Tibial nerve (tissue), 4 donors: ENCODE measurements at regions not wholly inside any gene's neighbourhood (a gene's known extent, or its start where the extent isn't known, plus 50 kb on each side); places are given as distances from the start of the nearest gene placed in this dataset.

Source experiments
- DNase-seq, 2 donors: peaks; one replicate each; pipeline ENCODE4 v3.0.0-alpha.2; 2019; ENCODE audit warnings: low spot score in 2 of 2
- H3K27ac ChIP-seq, 4 donors: fragments of 200-600 bp; sonication (generic) in 3 of 4; one replicate each; pipeline ENCODE4 v1.5.1; 2017 to 2019; ENCODE audit warnings: mild to moderate bottlenecking in 1 of 4
- H3K27me3 ChIP-seq, 2 donors: fragments of 200-600 bp; sonication (generic) in 1 of 2; one replicate each; pipeline versions ENCODE4 v1.5.1 to v1.6.0; 2017 to 2019
- H3K36me3 ChIP-seq, 3 donors: fragments of 200-600 bp; sonication (generic); one replicate each; pipeline ENCODE4 v1.5.1; 2018 to 2019
- H3K4me1 ChIP-seq, 4 donors: fragments of 200-600 bp; sonication (generic) in 3 of 4; one replicate each; pipeline ENCODE4 v1.5.1; 2017 to 2019
- H3K4me3 ChIP-seq, 4 donors: fragments of 200-600 bp; sonication (generic) in 3 of 4; one replicate each; pipeline ENCODE4 v1.5.1; 2017 to 2019; ENCODE audit warnings: mild to moderate bottlenecking in 1 of 4, moderate library complexity in 1 of 4
- H3K9me3 ChIP-seq, 4 donors: fragments of 200-600 bp; sonication (generic) in 3 of 4; one replicate each; pipeline ENCODE4 v1.5.1; 2017 to 2019
- CTCF ChIP-seq, 5 experiments: fragments of 200-600 bp in 3 of 5; fragments of 450-650 bp in 2 of 5; sonication (generic) in 3 of 5; IDR thresholded peaks; one replicate each; pipeline ENCODE4 v1.5.1; 2016 to 2019; ENCODE audit warnings: antibody characterized with exemption in 5 of 5, mild to moderate bottlenecking in 3 of 5, moderate library complexity in 2 of 5
- EP300 ChIP-seq, 2 donors: sonication (generic); formaldehyde crosslinking; IDR thresholded peaks; one replicate each; pipeline ENCODE4 v1.6.1; 2017; ENCODE audit warnings: antibody characterized with exemption in 2 of 2, mild to moderate bottlenecking in 1 of 2
- POLR2A ChIP-seq, 2 donors: fragments of 450-650 bp; IDR thresholded peaks; one replicate each; pipeline ENCODE4 v1.6.1; 2017; ENCODE audit warnings: antibody characterized with exemption in 2 of 2, mild to moderate bottlenecking in 2 of 2, moderate library complexity in 2 of 2
- WGBS, 2 donors: methylation state at CpG; one replicate each; pipeline ENCODE4 v1.1.5; 2018; 5-methylcytosine and 5-hydroxymethylcytosine counted together

GRCh38 chr1:239676522-239677273, 290.3 kb downstream of the CHRM3 start:
- no peak for TF ChIP-seq POLR2A (IDR thresholded peaks at IDR 0.05)
- TF ChIP-seq CTCF (IDR thresholded peaks at IDR 0.05): no peak
- no peak for TF ChIP-seq EP300 (IDR thresholded peaks at IDR 0.05)
- Histone ChIP-seq H3K9me3 (no peaks in the 10 kb centered on the region), H3K27ac (no peak overlapping the region), H3K27me3 (no peaks in the 10 kb centered on the region), H3K4me1 (no peaks in the 10 kb centered on the region), H3K36me3 (no peaks in the 10 kb centered on the region), H3K4me3 (no peak overlapping the region)
- 64 to 69% methylated on average over 4 of the region's 4 CpGs for WGBS, 2 donors
- no peak for DNase-seq

GRCh38 chr1:239677362-239677761, 291.0 kb downstream of the CHRM3 start:
- H3K27me3 ChIP-seq: no peaks in the 10 kb centered on the region
- DNase-seq: no peak
- 44 to 45% methylated on average over 3 of the region's 3 CpGs for WGBS, 2 donors
- no peak overlapping the region for H3K27ac ChIP-seq
- no peaks in the 10 kb centered on the region for H3K4me1 ChIP-seq
- H3K9me3 ChIP-seq: no peaks in the 10 kb centered on the region
- H3K36me3 ChIP-seq: no peaks in the 10 kb centered on the region
- no peak for TF ChIP-seq CTCF (IDR thresholded peaks at IDR 0.05)
- TF ChIP-seq EP300 (IDR thresholded peaks at IDR 0.05): no peak
- no peak for TF ChIP-seq POLR2A (IDR thresholded peaks at IDR 0.05)
- H3K4me3 ChIP-seq: no peak overlapping the region

- Histone ChIP-seq H3K4me3 (no peak overlapping the region), H3K9me3 (no peaks in the 10 kb centered on the region), H3K27me3 (no peaks in the 10 kb centered on the region), H3K27ac (no peak overlapping the region), H3K4me1 (no peaks in the 10 kb centered on the region), H3K36me3 (no peaks in the 10 kb centered on the region)
- TF ChIP-seq CTCF (IDR thresholded peaks at IDR 0.05): no peak
- no peak for TF ChIP-seq POLR2A (IDR thresholded peaks at IDR 0.05)
- no peak for TF ChIP-seq EP300 (IDR thresholded peaks at IDR 0.05)
- DNase-seq: no peak
- WGBS, 2 donors: 96% methylated on average over 2 of the region's 2 CpGs
These were observed 291.8 kb downstream of the CHRM3 start for GRCh38 chr1:239678181-239678580.

GRCh38 chr1:239682046-239682445, 295.7 kb downstream of the CHRM3 start:
- TF ChIP-seq CTCF (IDR thresholded peaks at IDR 0.05): no peak
- TF ChIP-seq EP300 (IDR thresholded peaks at IDR 0.05): no peak
- no peak for TF ChIP-seq POLR2A (IDR thresholded peaks at IDR 0.05)
- no peaks in the 10 kb centered on the region for H3K4me1 ChIP-seq
- DNase-seq: no peak
- H3K9me3 ChIP-seq: no peaks in the 10 kb centered on the region
- no peak overlapping the region for H3K4me3 ChIP-seq
- H3K27ac ChIP-seq: no peak overlapping the region
- WGBS, 2 donors: 15 to 23% methylated on average over 3 of the region's 3 CpGs
- H3K36me3 ChIP-seq: no peaks in the 10 kb centered on the region
- H3K27me3 ChIP-seq: no peaks in the 10 kb centered on the region

- TF ChIP-seq CTCF (IDR thresholded peaks at IDR 0.05): no peak
- no peak for TF ChIP-seq EP300 (IDR thresholded peaks at IDR 0.05)
- no peak for TF ChIP-seq POLR2A (IDR thresholded peaks at IDR 0.05)
- 30 to 41% methylated on average over 2 of the region's 2 CpGs for WGBS, 2 donors
- Histone ChIP-seq H3K4me3 (no peak overlapping the region), H3K27me3 (no peaks in the 10 kb centered on the region), H3K36me3 (no peaks in the 10 kb centered on the region), H3K27ac (no peak overlapping the region), H3K9me3 (no peaks in the 10 kb centered on the region), H3K4me1 (no peaks in the 10 kb centered on the region)
- DNase-seq: no peak
These were observed 296.6 kb downstream of the CHRM3 start for GRCh38 chr1:239682960-239683359.
